ENCODE measurements at regions not wholly inside any gene's neighbourhood (a gene's known extent, or its start where the extent isn't known, plus 50 kb on each side); places are given as distances from the start of the nearest gene placed in this dataset.
"Not testable (repeated sequence)": the region's sequence is repeated elsewhere in the genome, so short reads cannot be mapped to it uniquely, and the experiment has no call there.

DNA sequence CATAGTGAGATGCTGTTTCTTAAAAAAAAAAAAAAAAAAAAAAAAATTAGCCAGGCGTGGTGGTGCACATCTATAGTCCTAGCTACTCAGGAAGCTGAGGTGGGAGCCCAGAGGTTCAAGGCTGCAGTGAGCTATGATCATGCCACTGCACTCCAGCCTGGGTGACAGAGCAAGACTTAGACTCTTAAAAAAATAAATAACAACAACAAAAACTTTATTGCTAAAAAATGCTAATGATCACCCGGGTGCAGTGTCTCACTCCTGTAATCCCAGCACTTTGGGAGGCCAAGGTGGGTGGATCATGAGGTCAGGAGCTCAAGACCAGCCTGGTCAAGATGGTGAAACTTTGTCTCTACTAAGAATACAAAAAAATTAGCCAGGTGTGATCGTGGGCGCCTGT lies 119.5 kb upstream of the RAB4A start:
- DNase-seq (ENCODE audit: low read depth in 2 of 2), result not testable (repeated sequence)

GRCh38 chr1:229152311-229152710 lies 118.6 kb upstream of the RAB4A start:
- DNase-seq (ENCODE audit: low read depth in 2 of 2), result no peak

GRCh38 chr1:229153955-229154548 lies 116.9 kb upstream of the RAB4A start:
- DNase-seq (ENCODE audit: low read depth in 2 of 2), result no peak

GRCh38 chr1:229154811-229155210 lies 116.1 kb upstream of the RAB4A start:
- no peak for DNase-seq (ENCODE audit: low read depth in 2 of 2)

DNA sequence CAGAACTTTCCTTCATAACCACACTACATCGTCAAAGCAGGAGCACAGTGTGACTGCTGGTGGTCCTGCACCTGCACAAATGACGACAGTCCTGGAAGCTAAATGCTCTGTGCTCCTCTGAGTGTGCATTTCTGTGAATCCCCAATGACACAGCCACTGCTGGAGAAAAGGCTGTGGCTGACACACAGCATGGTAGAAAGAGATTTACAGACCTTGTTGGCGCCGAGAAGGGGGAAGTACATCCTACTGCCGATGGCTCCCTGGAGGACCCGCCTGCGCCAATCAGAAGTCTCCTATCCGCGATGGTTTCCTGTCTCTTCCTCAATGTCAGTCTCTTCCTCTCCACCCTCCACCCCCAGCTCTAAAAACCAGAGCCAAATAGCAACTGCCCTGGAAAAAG lies 115.4 kb upstream of the RAB4A start:
- no peak for DNase-seq (ENCODE audit: low read depth in 2 of 2)

DNA sequence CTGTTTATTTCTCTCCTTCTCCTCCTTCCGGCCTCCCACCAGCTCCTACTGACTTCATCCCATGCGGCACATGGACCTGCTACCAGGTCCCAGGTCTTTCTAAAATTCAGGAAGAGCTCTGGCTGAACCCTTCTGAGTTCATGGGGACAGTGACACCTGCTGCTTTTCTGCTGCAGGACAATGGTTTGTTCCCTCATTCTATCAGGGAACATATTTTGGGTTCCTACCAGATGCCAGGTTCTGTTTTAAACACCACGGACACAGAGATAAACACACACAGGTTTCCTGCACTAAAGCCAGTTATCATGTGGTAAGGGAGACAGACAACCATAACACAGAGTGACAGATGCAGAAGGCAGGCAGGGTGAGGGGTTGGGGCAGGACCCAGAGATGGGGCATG lies 114.0 kb upstream of the RAB4A start:
- DNase-seq (ENCODE audit: low read depth in 2 of 2), result no peak

DNA sequence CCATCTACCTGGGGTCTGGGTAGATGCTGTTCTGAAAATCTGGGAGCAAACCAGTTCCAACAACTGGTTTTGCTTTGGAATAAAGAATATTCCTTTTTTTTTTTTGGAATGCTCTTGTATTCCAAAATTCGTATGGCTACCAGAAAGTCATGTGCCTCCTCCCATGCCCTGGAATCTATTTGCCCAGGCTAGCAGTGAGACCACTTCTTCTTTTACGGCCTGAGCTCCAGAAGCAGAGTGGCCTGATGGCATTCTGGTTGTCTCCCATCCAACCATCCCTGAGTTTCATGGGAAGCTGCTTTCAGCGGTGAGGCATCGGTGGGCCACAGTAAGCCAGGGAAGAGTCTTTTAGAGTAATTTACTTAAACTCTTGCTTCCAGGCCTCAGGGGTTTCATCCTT lies 113.4 kb upstream of the RAB4A start:
- DNase-seq (ENCODE audit: low read depth in 2 of 2), result no peak

DNA sequence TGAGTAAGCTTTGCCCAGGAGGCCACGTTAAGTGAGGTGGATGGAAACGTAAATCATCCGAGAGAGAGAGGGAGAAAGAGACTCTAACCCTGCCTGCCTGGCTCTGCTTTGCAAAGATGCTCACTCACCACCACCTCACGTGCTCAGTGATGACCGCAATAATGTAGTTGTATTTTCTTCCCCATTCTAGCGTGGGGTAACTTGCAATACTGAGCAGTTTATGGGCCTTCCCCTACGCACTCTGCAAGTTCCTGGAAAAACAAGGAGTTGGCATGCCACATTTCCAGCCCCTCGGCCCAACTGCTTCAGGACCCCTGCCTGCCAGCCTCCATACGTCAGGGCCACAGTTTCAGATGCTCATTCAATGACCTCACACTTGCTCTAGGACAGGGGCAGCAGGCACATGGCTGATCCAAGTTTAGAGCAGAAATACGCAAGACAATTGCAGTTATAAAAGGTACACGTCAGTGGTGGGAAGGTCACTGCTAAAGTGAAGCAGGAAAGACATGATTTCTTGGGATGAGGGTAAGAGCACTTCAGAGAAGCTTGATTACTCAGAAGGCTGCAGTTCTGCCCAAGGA lies 112.5 kb upstream of the RAB4A start:
- no peak for DNase-seq (ENCODE audit: low read depth in 2 of 2)

DNA sequence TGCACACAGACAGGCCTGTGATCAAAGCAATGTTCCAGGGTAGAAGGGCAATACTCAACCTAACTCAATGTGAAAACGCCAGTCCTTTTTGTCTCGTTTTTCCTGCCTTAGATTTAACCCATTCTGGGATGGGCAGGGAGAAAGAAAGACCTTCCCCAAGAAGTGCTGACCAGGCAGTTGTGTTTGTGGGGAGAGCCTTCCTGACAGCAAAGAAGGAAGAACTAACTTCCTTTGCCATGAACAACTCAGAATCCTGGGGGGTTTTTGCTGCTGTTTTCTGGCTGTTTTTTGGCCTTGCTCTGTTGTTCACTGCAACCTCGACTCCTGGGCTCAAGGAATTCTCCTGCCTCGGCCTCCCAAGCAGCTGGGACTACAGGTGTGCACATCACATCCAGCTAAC lies 112.0 kb upstream of the RAB4A start:
- no peak for DNase-seq (ENCODE audit: low read depth in 2 of 2)

DNA sequence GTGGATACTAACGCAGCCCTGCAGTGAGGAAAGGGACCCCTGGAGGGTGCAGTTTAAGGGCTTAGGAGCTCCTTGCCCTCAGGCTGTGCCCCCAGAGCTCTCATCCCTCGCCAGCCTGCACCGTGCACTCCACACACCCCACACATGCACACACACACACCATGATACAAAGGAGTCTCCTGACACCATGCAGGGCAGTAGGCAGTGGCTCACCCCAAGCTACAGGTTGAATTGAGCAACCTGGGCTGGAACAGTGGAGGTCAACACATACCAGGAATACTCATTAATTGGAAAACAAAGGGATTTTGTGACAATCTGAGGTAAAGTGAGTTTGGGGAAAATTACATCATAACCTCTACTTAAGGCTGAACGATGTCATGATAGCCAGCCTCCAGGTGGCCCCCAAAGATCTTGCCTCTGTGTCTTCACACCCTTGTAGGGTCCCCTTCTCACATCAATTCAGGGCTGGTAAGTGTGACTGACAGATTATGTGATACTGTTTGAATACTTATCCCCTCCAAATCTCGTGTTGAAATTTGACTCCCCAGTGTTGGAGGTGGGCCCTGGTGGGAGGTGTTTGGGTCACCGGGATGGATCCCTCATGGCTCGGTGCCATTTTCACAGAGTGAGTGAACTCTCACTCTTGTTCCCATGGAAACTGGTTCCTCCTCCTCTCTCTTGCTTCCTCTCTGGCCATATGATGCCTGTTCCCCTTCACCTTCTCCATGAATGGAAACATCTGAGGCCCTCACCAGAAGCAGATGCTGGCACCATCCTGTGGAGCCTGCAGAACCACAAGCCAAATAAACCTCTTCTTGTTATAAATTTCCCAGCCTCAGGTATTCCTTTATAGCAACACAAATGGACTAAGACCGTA lies 111.0 kb upstream of the RAB4A start:
- no peak for DNase-seq (ENCODE audit: low read depth in 2 of 2)

GRCh38 chr1:229161740-229162139 lies 109.2 kb upstream of the RAB4A start:
- DNase-seq (ENCODE audit: low read depth in 2 of 2), result no peak

DNA sequence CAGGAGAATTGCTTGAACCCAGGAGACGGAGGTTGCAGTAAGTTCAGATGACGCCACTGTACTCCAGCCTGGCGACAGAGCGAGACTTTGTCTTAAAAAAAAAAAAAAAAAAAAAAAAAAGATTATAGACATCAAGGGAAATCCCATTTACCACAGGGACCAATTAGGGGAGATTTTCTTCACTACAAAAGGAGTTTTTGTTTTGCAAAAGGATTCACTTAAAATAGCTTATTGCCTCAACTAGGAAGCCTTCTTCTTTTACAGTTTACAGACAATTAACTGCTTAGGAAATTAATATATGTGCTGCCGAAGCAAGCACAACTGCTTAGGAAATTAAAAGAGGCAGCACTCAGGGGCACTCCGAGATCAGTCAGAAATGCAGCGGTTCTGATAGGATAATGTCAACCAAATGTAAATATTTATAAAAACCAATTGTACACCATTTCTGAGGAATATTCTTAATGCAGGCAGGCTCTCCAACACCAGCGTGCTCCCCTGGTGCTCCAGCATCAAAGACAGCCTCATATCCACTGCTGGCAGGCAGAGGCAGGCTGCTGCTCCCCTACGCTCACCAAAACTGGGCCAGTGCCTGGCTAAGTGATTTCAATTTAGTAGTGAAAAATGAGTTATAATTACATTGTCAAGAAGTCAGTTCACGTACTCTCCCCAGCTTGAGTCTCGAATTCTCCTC lies 107.9 kb upstream of the RAB4A start:
- DNase-seq (ENCODE audit: low read depth in 2 of 2), result no peak

DNA sequence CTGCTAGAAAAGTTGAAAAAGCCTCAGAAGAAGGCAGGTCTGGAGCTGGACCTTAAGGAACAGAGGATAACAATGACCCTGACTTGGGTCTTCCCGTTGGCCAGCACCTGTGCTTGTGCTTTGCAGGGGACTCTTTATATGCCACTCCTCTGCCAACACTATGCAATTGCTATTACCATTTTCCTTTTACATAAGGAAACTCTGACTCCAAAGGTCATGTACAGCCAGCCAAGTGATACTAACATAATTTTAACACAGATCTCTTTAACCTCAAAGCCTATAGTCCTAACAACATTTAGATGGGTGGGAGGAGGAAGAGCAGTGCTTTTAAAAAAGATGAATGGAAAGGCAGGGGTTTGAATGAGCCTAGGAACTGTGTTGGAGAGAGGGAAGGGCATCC lies 106.6 kb upstream of the RAB4A start:
- no peak for DNase-seq (ENCODE audit: low read depth in 2 of 2)

DNA sequence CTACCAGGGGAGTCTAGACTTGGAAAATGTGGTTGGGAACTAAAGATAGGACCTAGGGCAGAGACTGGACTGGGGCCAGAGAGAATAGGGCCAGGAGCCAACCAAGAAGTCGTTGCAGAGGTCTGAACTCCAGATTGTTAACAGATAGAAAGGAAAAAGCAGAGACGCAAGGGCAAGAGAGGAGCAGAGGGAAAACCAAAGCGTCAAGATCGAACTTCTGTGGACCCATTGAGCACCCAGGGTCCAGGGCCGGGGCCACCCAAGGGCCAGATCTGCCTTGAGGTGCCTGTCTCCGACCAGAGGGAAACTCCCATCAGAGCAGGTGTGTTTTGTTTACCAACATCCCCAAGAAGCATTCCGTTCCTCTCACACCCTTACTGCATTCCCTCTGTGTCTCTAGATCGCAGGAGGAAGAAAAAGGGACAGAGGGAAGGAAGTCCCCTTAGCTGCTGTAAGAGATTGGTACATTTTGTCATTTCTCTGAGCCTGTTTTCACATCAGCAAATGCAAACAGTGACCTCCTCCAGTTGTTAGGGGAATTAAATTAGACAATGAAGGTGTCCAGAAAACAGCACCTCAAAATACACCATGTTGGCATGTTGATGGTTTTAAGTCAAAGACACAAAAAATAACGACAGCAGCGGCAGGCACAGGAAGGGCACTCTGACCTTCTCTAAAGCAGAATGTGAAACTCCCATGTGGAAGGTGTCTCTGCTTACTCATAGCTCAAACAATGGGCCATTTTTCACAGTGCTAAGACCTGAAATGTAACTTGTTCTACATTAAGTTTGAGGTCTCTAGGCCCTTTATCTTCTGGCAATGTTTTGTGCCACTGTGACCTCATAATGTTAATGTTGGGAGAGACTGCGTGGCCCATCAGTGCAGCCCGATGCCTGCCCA lies 105.8 kb upstream of the RAB4A start:
- no peak for DNase-seq (ENCODE audit: low read depth in 2 of 2)

GRCh38 chr1:229167318-229167717 lies 103.6 kb upstream of the RAB4A start:
- DNase-seq (ENCODE audit: low read depth in 2 of 2), result no peak

DNA sequence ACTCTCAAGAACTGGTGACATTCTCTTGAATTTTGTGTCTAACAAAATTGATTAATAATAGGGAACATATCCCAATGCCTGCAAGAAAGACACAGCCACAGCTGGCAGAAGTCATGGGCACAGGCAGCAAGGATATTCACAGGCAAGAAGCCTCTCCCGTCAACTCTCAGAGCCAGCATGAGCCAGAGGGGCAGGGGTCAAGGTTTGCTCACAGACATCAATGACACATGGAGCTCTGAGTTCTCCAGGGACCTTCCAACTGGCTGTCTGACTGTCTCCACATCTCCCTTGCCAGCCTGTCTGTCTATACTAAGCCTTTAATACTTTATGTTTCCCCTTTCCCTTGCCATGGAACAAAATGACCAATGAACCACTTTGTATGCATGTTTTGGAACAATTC lies 101.5 kb upstream of the RAB4A start:
- no peak for DNase-seq (ENCODE audit: low read depth in 2 of 2)

GRCh38 chr1:229170274-229170673 lies 100.6 kb upstream of the RAB4A start:
- no peak for DNase-seq (ENCODE audit: low read depth in 2 of 2)

- DNase-seq (ENCODE audit: low read depth in 2 of 2), result no peak
Observed at GRCh38 chr1:229170778-229171505, 100.0 kb upstream of the RAB4A start.

GRCh38 chr1:229171934-229172333 lies 99.0 kb upstream of the RAB4A start:
- no peak for DNase-seq (ENCODE audit: low read depth in 2 of 2)

Measured in stimulated activated CD8-positive, alpha-beta memory T cell treated with anti-CD3 and anti-CD28 coated beads, Interleukin-7, amount 100 ng/mL, for 1 hour (primary cell).